B cell (primary cell): ENCODE measurements at regions not wholly inside any gene's neighbourhood (a gene's known extent, or its start where the extent isn't known, plus 50 kb on each side); places are given as distances from the start of the nearest gene placed in this dataset.

Experiments
- ATAC-seq: fragments of 200-7000 bp; cut with Tn5 transposase; one replicate; pipeline ENCODE4 v1.10.0; 2021; ENCODE audit warnings: low read depth, mild to moderate bottlenecking, moderate number of reproducible peaks, moderate library complexity
- CTCF ChIA-PET: fragments of 350-600 bp; sonication (Branson Sonifier 250); formaldehyde crosslinking; loops from one replicate; lab custom pipeline; 2021; ENCODE audit warnings: antibody characterized with exemption, inconsistent platforms; lab: Charles Lee
- POLR2A ChIA-PET: fragments of 350-600 bp; sonication (Branson Sonifier 250); formaldehyde crosslinking; loops from one replicate; lab custom pipeline; 2021; ENCODE audit warnings: antibody characterized with exemption; lab: Charles Lee
- DNase-seq: peaks from one replicate; pipeline ENCODE4 v3.0.0; 2013
- H2AFZ ChIP-seq: 2 replicates; pipeline ENCODE4 v1.6.1; 2012; ENCODE audit warnings: mild to moderate bottlenecking, low read depth, low read length; ENCODE audit not compliant: insufficient read depth, poor library complexity, severe bottlenecking
- H3K27ac ChIP-seq, 2 donors: 1 replicate in 1 of 2; 2 replicates in 1 of 2; pipeline ENCODE4 v1.5.1; 2012 to 2013; ENCODE audit warnings: low read length in 2 of 2, mild to moderate bottlenecking in 2 of 2, moderate library complexity in 1 of 2
- H3K27me3 ChIP-seq, 4 experiments: fragments of 200-600 bp in 1 of 4; sonication (generic) in 1 of 4; replicated peaks in 1 of 4; 1 replicate in 2 of 4; 2 replicates in 2 of 4; pipeline versions ENCODE4 v1.6.1 to v1.7.0; 2013 to 2016; ENCODE audit warnings: low read length in 3 of 4, mild to moderate bottlenecking in 2 of 4, mixed read lengths in 1 of 4, moderate library complexity in 1 of 4; ENCODE audit not compliant: insufficient read depth in 4 of 4, control insufficient read depth in 3 of 4; ENCODE audit errors: control extremely low read depth in 1 of 4
- H3K36me3 ChIP-seq, 2 experiments: replicated peaks in 1 of 2; 1 replicate in 1 of 2; 2 replicates in 1 of 2; pipeline versions ENCODE4 v1.6.1 to v1.7.1; 2013; ENCODE audit warnings: low read length in 1 of 2; ENCODE audit not compliant: insufficient read depth in 2 of 2, control insufficient read depth in 1 of 2; ENCODE audit errors: control extremely low read depth in 1 of 2, extremely low read depth in 1 of 2
- H3K4me1 ChIP-seq, 2 donors: fragments of 200-600 bp in 1 of 2; sonication (generic) in 1 of 2; 1 replicate in 1 of 2; 2 replicates in 1 of 2; pipeline versions ENCODE4 v1.5.1 to v1.6.1; 2013 to 2017; ENCODE audit warnings: low read length in 2 of 2; ENCODE audit not compliant: control insufficient read depth in 2 of 2, insufficient read depth in 2 of 2
- H3K4me2 ChIP-seq: replicated peaks from 2 replicates; pipeline ENCODE3; 2012; ENCODE audit warnings: mild to moderate bottlenecking, low read depth, low read length; ENCODE audit not compliant: poor library complexity, severe bottlenecking
- H3K4me3 ChIP-seq, 5 experiments: fragments of 200-600 bp in 1 of 5; sonication (generic) in 1 of 5; 1 replicate in 3 of 5; 2 replicates in 2 of 5; pipeline versions ENCODE4 v1.5.1 to v1.7.0; 2011 to 2016; ENCODE audit warnings: low read length in 4 of 5, mild to moderate bottlenecking in 4 of 5, low read depth in 2 of 5, control low read depth in 1 of 5, moderate library complexity in 1 of 5; ENCODE audit not compliant: insufficient read depth in 1 of 5; ENCODE audit errors: control extremely low read depth in 1 of 5, extremely low read depth in 1 of 5
- H3K79me2 ChIP-seq: fragments of 200-600 bp; sonication (generic); one replicate; pipeline ENCODE4 v1.6.0; 2016; ENCODE audit warnings: low read length; ENCODE audit not compliant: control insufficient read depth, insufficient read depth
- H3K9ac ChIP-seq: fragments of 200-600 bp; sonication (generic); 2 replicates; pipeline ENCODE4 v1.6.1; 2017; ENCODE audit warnings: mild to moderate bottlenecking, low read length, moderate library complexity
- H3K9me3 ChIP-seq, 3 donors: one replicate each; pipeline versions ENCODE4 v1.6.1 to v1.7.1; 2013; ENCODE audit warnings: low read length in 2 of 3; ENCODE audit not compliant: control insufficient read depth in 2 of 3, insufficient read depth in 1 of 3; ENCODE audit errors: control extremely low read depth in 1 of 3
- H4K20me1 ChIP-seq: 2 replicates; pipeline ENCODE4 v1.6.0; 2012; ENCODE audit warnings: mild to moderate bottlenecking, low read length; ENCODE audit not compliant: insufficient read depth, control insufficient read depth, poor library complexity, severe bottlenecking
- H3K27ac Mint-ChIP-seq: one replicate; pipeline ENCODE4 v1.8.0; 2021; ENCODE audit warnings: mixed read lengths
- H3K27me3 Mint-ChIP-seq: one replicate; pipeline ENCODE4 v1.8.0; 2021; ENCODE audit warnings: mixed read lengths
- H3K4me1 Mint-ChIP-seq: one replicate; pipeline ENCODE4 v1.8.0; 2021; ENCODE audit warnings: mixed read lengths
- H3K4me3 Mint-ChIP-seq: one replicate; pipeline ENCODE4 v1.8.0; 2021; ENCODE audit warnings: mixed read lengths
- H3K9me3 Mint-ChIP-seq: one replicate; pipeline ENCODE4 v1.8.0; 2022; ENCODE audit warnings: mixed read lengths; ENCODE audit not compliant: insufficient read depth
- CTCF ChIP-seq: fragments of 200-600 bp; IDR thresholded peaks from one replicate; pipeline ENCODE4 v1.8.0; 2022; ENCODE audit warnings: antibody characterized with exemption, mild to moderate bottlenecking
- EZH2 ChIP-seq: IDR thresholded peaks from 2 replicates; pipeline ENCODE4 v1.6.1; 2012; ENCODE audit warnings: borderline replicate concordance, low read depth, mild to moderate bottlenecking, moderate library complexity, low read length; ENCODE audit not compliant: insufficient read depth, poor library complexity, severe bottlenecking
- WGBS: methylation state at CpG from one replicate; pipeline ENCODE4 v1.1.5; 2013; ENCODE audit warnings: missing lambda C conversion rate; ENCODE audit not compliant: insufficient coverage; 5-methylcytosine and 5-hydroxymethylcytosine counted together
- intact Hi-C: fragments of 100-400 bp; cut with micrococcal nuclease; formaldehyde crosslinking; loops from one replicate; pipeline ENCODE4 v1.10.0; 2022

GRCh38 chr4:178789279-178789678 is 1347.0 kb upstream of the AGA start:
- Histone ChIP-seq H3K27me3 (no peaks in the 10 kb centered on the region), H3K9me3 (no peaks in the 10 kb centered on the region), H3K27ac (no peak overlapping the region), H3K9ac (no peak overlapping the region), H3K4me3 (no peak overlapping the region), H3K4me1 (no peaks in the 10 kb centered on the region), H2AFZ (no peak overlapping the region), H4K20me1 (no peaks in the 10 kb centered on the region), H3K36me3 (no peaks in the 10 kb centered on the region), H3K79me2 (no peaks in the 10 kb centered on the region), H3K4me2 (no peak overlapping the region)
- DNase-seq (no peak), ATAC-seq (no peak)
- Mint-ChIP-seq H3K4me1 (no peaks in the 10 kb centered on the region), H3K4me3 (no peak overlapping the region), H3K27me3 (no peaks in the 10 kb centered on the region), H3K27ac (no peak overlapping the region), H3K9me3 (peaks cover 5% of the 10 kb centered on the region)
- POLR2A ChIA-PET = no interaction called here
- WGBS = no CpG with 5 or more reads among the region's 3 CpGs
- TF ChIP-seq EZH2 = no peak
- TF ChIP-seq CTCF = no peak
- CTCF ChIA-PET = no interaction called here
- intact Hi-C loops = no loop called here

GRCh38 chr4:178799204-178799603 is 1357.0 kb upstream of the AGA start:
- H3K9me3 ChIP-seq = no peaks in the 10 kb centered on the region
- TF ChIP-seq CTCF (no peak), EZH2 (no peak)
- no peak overlapping the region for H3K4me3 Mint-ChIP-seq
- H3K4me1 Mint-ChIP-seq = no peaks in the 10 kb centered on the region
- H2AFZ ChIP-seq = no peak overlapping the region
- no peaks in the 10 kb centered on the region for H3K27me3 Mint-ChIP-seq
- CTCF ChIA-PET = no interaction called here
- WGBS = 77% methylated on average over 2 of the region's 2 CpGs
- H3K4me3 ChIP-seq = no peak overlapping the region
- no peaks in the 10 kb centered on the region for H4K20me1 ChIP-seq
- H3K9me3 Mint-ChIP-seq = peaks cover 3% of the 10 kb centered on the region
- no peaks in the 10 kb centered on the region for H3K27me3 ChIP-seq
- DNase-seq = no peak
- no peak overlapping the region for H3K27ac ChIP-seq
- no peak for ATAC-seq
- H3K36me3 ChIP-seq = no peaks in the 10 kb centered on the region
- intact Hi-C loops = no loop called here
- H3K79me2 ChIP-seq = no peaks in the 10 kb centered on the region
- no peak overlapping the region for H3K4me2 ChIP-seq
- POLR2A ChIA-PET = no interaction called here
- H3K9ac ChIP-seq = no peak overlapping the region
- H3K4me1 ChIP-seq = no peaks in the 10 kb centered on the region
- no peak overlapping the region for H3K27ac Mint-ChIP-seq
